ENCODE measurements at regions not wholly inside any gene's neighbourhood (a gene's known extent, or its start where the extent isn't known, plus 50 kb on each side); places are given as distances from the start of the nearest gene placed in this dataset.

GRCh38 chr1:72670902-72671301 is 388.6 kb upstream of the NEGR1 start:
- TF ChIP-seq CTCF (IDR thresholded peaks at IDR 0.05; ENCODE audit: insufficient read depth, low read depth, low read length): no peak
- H3K4me3 ChIP-seq (ENCODE audit: low read depth, low read length): no peak overlapping the region
- no peak for DNase-seq (ENCODE audit: low read depth)

GRCh38 chr1:72662918-72663317 is 380.6 kb upstream of the NEGR1 start:
- H3K4me3 ChIP-seq (ENCODE audit: low read depth, low read length): no peak overlapping the region
- no peak for TF ChIP-seq CTCF (IDR thresholded peaks at IDR 0.05; ENCODE audit: insufficient read depth, low read depth, low read length)
- no peak for DNase-seq (ENCODE audit: low read depth)

GRCh38 chr1:72650843-72651435 is 368.6 kb upstream of the NEGR1 start:
- H3K4me3 ChIP-seq (ENCODE audit: low read depth, low read length): no peak overlapping the region
- DNase-seq (ENCODE audit: low read depth): no peak
- no peak for TF ChIP-seq CTCF (IDR thresholded peaks at IDR 0.05; ENCODE audit: insufficient read depth, low read depth, low read length)

- H3K4me3 ChIP-seq (ENCODE audit: low read depth, low read length): no peak overlapping the region
- no peak for TF ChIP-seq CTCF (IDR thresholded peaks at IDR 0.05; ENCODE audit: insufficient read depth, low read depth, low read length)
- DNase-seq (ENCODE audit: low read depth): peak; percentile 8
Observed at GRCh38 chr1:72649991-72650390, 367.7 kb upstream of the NEGR1 start.

GRCh38 chr1:72649211-72649888 is 367.0 kb upstream of the NEGR1 start:
- no peak overlapping the region for H3K4me3 ChIP-seq (ENCODE audit: low read depth, low read length)
- no peak for TF ChIP-seq CTCF (IDR thresholded peaks at IDR 0.05; ENCODE audit: insufficient read depth, low read depth, low read length)
- DNase-seq (ENCODE audit: low read depth): no peak

GRCh38 chr1:72648465-72648864 is 366.1 kb upstream of the NEGR1 start:
- no peak for TF ChIP-seq CTCF (IDR thresholded peaks at IDR 0.05; ENCODE audit: insufficient read depth, low read depth, low read length)
- no peak for DNase-seq (ENCODE audit: low read depth)

GRCh38 chr1:72643142-72643541 is 360.8 kb upstream of the NEGR1 start:
- DNase-seq (ENCODE audit: low read depth): no peak
- TF ChIP-seq CTCF (IDR thresholded peaks at IDR 0.05; ENCODE audit: insufficient read depth, low read depth, low read length): no peak
- no peak overlapping the region for H3K4me3 ChIP-seq (ENCODE audit: low read depth, low read length)

More at GRCh38 chr1:72648465-72648864, 366.1 kb upstream of the NEGR1 start:
- no peak overlapping the region for H3K4me3 ChIP-seq (ENCODE audit: low read depth, low read length)
